ENCODE measurements at regions not wholly inside any gene's neighbourhood (a gene's known extent, or its start where the extent isn't known, plus 50 kb on each side); places are given as distances from the start of the nearest gene placed in this dataset.

GRCh38 chr3:23713641-23714040 is 92.1 kb upstream of the UBE2E1 start:
- H3K27me3 ChIP-seq (ENCODE audit: insufficient read depth, low read length, poor library complexity, severe bottlenecking), result no peaks in the 10 kb centered on the region
- no peaks in the 10 kb centered on the region for H3K79me2 ChIP-seq (ENCODE audit: insufficient read depth, low read length)
- no peak overlapping the region for H2AFZ ChIP-seq (ENCODE audit: low read length)
- no peaks in the 10 kb centered on the region for H3K9me2 ChIP-seq (replicated peaks; ENCODE audit: low read depth, low read length)
- no peaks in the 10 kb centered on the region for H3F3A ChIP-seq (ENCODE audit: low read depth)
- no peak for TF ChIP-seq CTCF (conservative IDR thresholded peaks at IDR 0.05; ENCODE audit: low read length)
- no peak for TF ChIP-seq EZH2phosphoT487 (IDR thresholded peaks at IDR 0.05; ENCODE audit: borderline replicate concordance)
- no peak overlapping the region for H3K9ac ChIP-seq (ENCODE audit: low read depth, low read length, poor library complexity, severe bottlenecking)
- H3K4me3 ChIP-seq (ENCODE audit: low read length, poor library complexity, severe bottlenecking), result no peak overlapping the region
- H3K36me3 ChIP-seq (ENCODE audit: insufficient read depth, low read length), result no peaks in the 10 kb centered on the region
- no peaks in the 10 kb centered on the region for H4K20me1 ChIP-seq (ENCODE audit: insufficient read depth, low read length, poor library complexity, severe bottlenecking)
- peaks cover 4% of the 10 kb centered on the region; the same call in 1 of the 2 replicates for H3K9me3 ChIP-seq (ENCODE audit: insufficient read depth, low read depth, low read length)
- H3K4me2 ChIP-seq (ENCODE audit: low read depth, low read length, poor library complexity, severe bottlenecking), result no peak overlapping the region
- H3K4me1 ChIP-seq (ENCODE audit: insufficient read depth, low read length, poor library complexity, severe bottlenecking), result no peaks in the 10 kb centered on the region

- no peak overlapping the region for H3K9ac ChIP-seq (ENCODE audit: low read depth, low read length, poor library complexity, severe bottlenecking)
- H3F3A ChIP-seq (ENCODE audit: low read depth), result no peaks in the 10 kb centered on the region
- no peaks in the 10 kb centered on the region for H4K20me1 ChIP-seq (ENCODE audit: insufficient read depth, low read length, poor library complexity, severe bottlenecking)
- no peak for TF ChIP-seq EZH2phosphoT487 (IDR thresholded peaks at IDR 0.05; ENCODE audit: borderline replicate concordance)
- TF ChIP-seq CTCF (conservative IDR thresholded peaks at IDR 0.05; ENCODE audit: low read length), result no peak
- H3K4me1 ChIP-seq (ENCODE audit: insufficient read depth, low read length, poor library complexity, severe bottlenecking), result no peaks in the 10 kb centered on the region
- no peaks in the 10 kb centered on the region for H3K9me2 ChIP-seq (replicated peaks; ENCODE audit: low read depth, low read length)
- H3K4me3 ChIP-seq (ENCODE audit: low read length, poor library complexity, severe bottlenecking), result no peak overlapping the region
- no peaks in the 10 kb centered on the region for H3K36me3 ChIP-seq (ENCODE audit: insufficient read depth, low read length)
- no peaks in the 10 kb centered on the region for H3K27me3 ChIP-seq (ENCODE audit: insufficient read depth, low read length, poor library complexity, severe bottlenecking)
- H3K4me2 ChIP-seq (ENCODE audit: low read depth, low read length, poor library complexity, severe bottlenecking), result no peak overlapping the region
- H2AFZ ChIP-seq (ENCODE audit: low read length), result no peak overlapping the region
- H3K9me3 ChIP-seq (ENCODE audit: insufficient read depth, low read depth, low read length), result peaks cover 4% of the 10 kb centered on the region; the same call in 1 of the 2 replicates
- H3K79me2 ChIP-seq (ENCODE audit: insufficient read depth, low read length), result no peaks in the 10 kb centered on the region
Measured at GRCh38 chr3:23720059-23720458, 85.7 kb upstream of the UBE2E1 start.

- Histone ChIP-seq H3K79me2 (ENCODE audit: insufficient read depth, low read length) (no peaks in the 10 kb centered on the region), H4K20me1 (ENCODE audit: insufficient read depth, low read length, poor library complexity, severe bottlenecking) (no peaks in the 10 kb centered on the region), H3K4me3 (ENCODE audit: low read length, poor library complexity, severe bottlenecking) (no peak overlapping the region), H2AFZ (ENCODE audit: low read length) (no peak overlapping the region), H3K9ac (ENCODE audit: low read depth, low read length, poor library complexity, severe bottlenecking) (no peak overlapping the region), H3K9me3 (ENCODE audit: insufficient read depth, low read depth, low read length) (peaks cover 4% of the 10 kb centered on the region; the same call in 1 of the 2 replicates), H3K4me2 (ENCODE audit: low read depth, low read length, poor library complexity, severe bottlenecking) (no peak overlapping the region), H3K9me2 (replicated peaks; ENCODE audit: low read depth, low read length) (no peaks in the 10 kb centered on the region), H3K27me3 (ENCODE audit: insufficient read depth, low read length, poor library complexity, severe bottlenecking) (no peaks in the 10 kb centered on the region), H3F3A (ENCODE audit: low read depth) (no peaks in the 10 kb centered on the region), H3K36me3 (ENCODE audit: insufficient read depth, low read length) (no peaks in the 10 kb centered on the region), H3K4me1 (ENCODE audit: insufficient read depth, low read length, poor library complexity, severe bottlenecking) (no peaks in the 10 kb centered on the region)
- TF ChIP-seq EZH2phosphoT487 (IDR thresholded peaks at IDR 0.05; ENCODE audit: borderline replicate concordance) (no peak), CTCF (conservative IDR thresholded peaks at IDR 0.05; ENCODE audit: low read length) (no peak)
Measured at GRCh38 chr3:23720885-23721284, 84.9 kb upstream of the UBE2E1 start.

All from Loucy (cell line).